Esophagus mucosa (tissue), 1 donor: ENCODE measurements at regions not wholly inside any gene's neighbourhood (a gene's known extent, or its start where the extent isn't known, plus 50 kb on each side); places are given as distances from the start of the nearest gene placed in this dataset.
"Not testable (repeated sequence)": the region's sequence is repeated elsewhere in the genome, so short reads cannot be mapped to it uniquely, and the experiment has no call there.

Source experiments
- ATAC-seq: fragments of 200-7000 bp; cut with Tn5 transposase; one replicate; pipeline ENCODE4 v1.9.1; 2020
- donor health status: DM: yes; HTN: yes; CAD: no.

GRCh38 chr12:68387338-68387737 is 55.2 kb upstream of the MDM1 start:
- ATAC-seq = no peak

- ATAC-seq = no peak
These were observed 57.1 kb upstream of the MDM1 start for GRCh38 chr12:68389305-68389704.

GRCh38 chr12:68391937-68392336 is 59.8 kb upstream of the MDM1 start:
- no peak for ATAC-seq

- ATAC-seq = no peak
These were observed 60.2 kb upstream of the MDM1 start for GRCh38 chr12:68392376-68392775.

- no peak for ATAC-seq
These were observed 61.3 kb upstream of the MDM1 start for GRCh38 chr12:68393417-68393816.

- no peak for ATAC-seq
These were observed 65.5 kb upstream of the MDM1 start for GRCh38 chr12:68397566-68398158.

- ATAC-seq = not testable (repeated sequence)
These were observed 66.5 kb upstream of the MDM1 start for GRCh38 chr12:68398689-68399088.

GRCh38 chr12:68400226-68400829 is 68.2 kb upstream of the MDM1 start:
- ATAC-seq = no peak

GRCh38 chr12:68402422-68402821 is 70.3 kb upstream of the MDM1 start:
- no peak for ATAC-seq

- no peak for ATAC-seq
These were observed 71.1 kb upstream of the MDM1 start for GRCh38 chr12:68403296-68403695.

- no peak for ATAC-seq
These were observed 71.5 kb upstream of the MDM1 start for GRCh38 chr12:68403711-68404110.

GRCh38 chr12:68405343-68405781 is 73.2 kb upstream of the MDM1 start:
- ATAC-seq = no peak

GRCh38 chr12:68406134-68406576 is 74.0 kb upstream of the MDM1 start:
- ATAC-seq = peak; percentile 90

GRCh38 chr12:68406911-68407310 is 74.7 kb upstream of the MDM1 start:
- no peak for ATAC-seq

- ATAC-seq = no peak
These were observed 78.0 kb upstream of the MDM1 start for GRCh38 chr12:68410018-68410660.

- no peak for ATAC-seq
These were observed 79.2 kb upstream of the MDM1 start for GRCh38 chr12:68411371-68411770.

GRCh38 chr12:68414988-68415387 is 82.8 kb upstream of the MDM1 start:
- ATAC-seq = no peak

GRCh38 chr12:68416350-68416749 is 84.2 kb upstream of the MDM1 start:
- peak; percentile 96 for ATAC-seq

- ATAC-seq = peak; percentile 58
These were observed 84.7 kb upstream of the MDM1 start for GRCh38 chr12:68416826-68417225.

GRCh38 chr12:68418137-68418460 is 85.9 kb upstream of the MDM1 start:
- no peak for ATAC-seq

- no peak for ATAC-seq
These were observed 88.3 kb upstream of the MDM1 start for GRCh38 chr12:68420225-68421010.

GRCh38 chr12:68422159-68422558 is 90.0 kb upstream of the MDM1 start:
- ATAC-seq = no peak

- ATAC-seq = no peak
These were observed 90.9 kb upstream of the MDM1 start for GRCh38 chr12:68422956-68423574.
